NCI-H460 (cell line): ENCODE measurements at regions not wholly inside any gene's neighbourhood (a gene's known extent, or its start where the extent isn't known, plus 50 kb on each side); places are given as distances from the start of the nearest gene placed in this dataset.

Experiments used
- DNase-seq: peaks from one replicate; pipeline ENCODE4 v3.0.0-alpha.2; 2016; ENCODE audit warnings: low read depth; ENCODE audit errors: extremely low read depth

- DNase-seq: no peak
These were observed 790.8 kb upstream of the TBX3 start for GRCh38 chr12:115474539-115475353.

- DNase-seq: no peak
These were observed 789.4 kb upstream of the TBX3 start for GRCh38 chr12:115473257-115473956.

GRCh38 chr12:115472852-115473251 lies 788.9 kb upstream of the TBX3 start:
- DNase-seq: no peak

GRCh38 chr12:115470977-115471376 lies 787.0 kb upstream of the TBX3 start:
- DNase-seq: no peak

- no peak for DNase-seq
These were observed 786.6 kb upstream of the TBX3 start for GRCh38 chr12:115470526-115470925.

GRCh38 chr12:115468087-115468510 lies 784.1 kb upstream of the TBX3 start:
- DNase-seq: no peak

- no peak for DNase-seq
These were observed 783.6 kb upstream of the TBX3 start for GRCh38 chr12:115467531-115467930.

- no peak for DNase-seq
These were observed 782.1 kb upstream of the TBX3 start for GRCh38 chr12:115466076-115466475.

- no peak for DNase-seq
These were observed 780.7 kb upstream of the TBX3 start for GRCh38 chr12:115464661-115465060.

- no peak for DNase-seq
These were observed 780.2 kb upstream of the TBX3 start for GRCh38 chr12:115464111-115464581.

- no peak for DNase-seq
These were observed 777.4 kb upstream of the TBX3 start for GRCh38 chr12:115461401-115461800.

GRCh38 chr12:115457798-115458197 lies 773.8 kb upstream of the TBX3 start:
- no peak for DNase-seq

- peak; percentile 30 for DNase-seq
These were observed 773.1 kb upstream of the TBX3 start for GRCh38 chr12:115456946-115457689.

- no peak for DNase-seq
These were observed 771.3 kb upstream of the TBX3 start for GRCh38 chr12:115455268-115455681.

GRCh38 chr12:115452751-115453281 lies 768.8 kb upstream of the TBX3 start:
- DNase-seq: no peak

GRCh38 chr12:115451780-115452736 lies 768.1 kb upstream of the TBX3 start:
- peak; percentile 18 for DNase-seq

GRCh38 chr12:115451151-115451779 lies 767.3 kb upstream of the TBX3 start:
- DNase-seq: no peak

GRCh38 chr12:115450710-115451109 lies 766.7 kb upstream of the TBX3 start:
- no peak for DNase-seq

GRCh38 chr12:115450017-115450416 lies 766.0 kb upstream of the TBX3 start:
- no peak for DNase-seq
